Transverse colon (tissue), 4 donors: ENCODE measurements at regions not wholly inside any gene's neighbourhood (a gene's known extent, or its start where the extent isn't known, plus 50 kb on each side); places are given as distances from the start of the nearest gene placed in this dataset.
A peak's percentile ranks its signal among the peaks of the same experiment; 100 is the strongest.

ENCODE experiments used
- DNase-seq: peaks from one replicate; pipeline ENCODE4 v3.0.0-alpha.2; 2019
- H3K27ac ChIP-seq, 4 donors: fragments of 200-600 bp; sonication (generic); 2 replicates each; pipeline ENCODE4 v1.5.1; 2016 to 2018; ENCODE audit warnings: inconsistent platforms in 4 of 4
- H3K27me3 ChIP-seq: fragments of 200-600 bp; sonication (generic); 2 replicates; pipeline ENCODE4 v1.5.1; 2017; ENCODE audit warnings: inconsistent platforms
- H3K36me3 ChIP-seq, 4 donors: fragments of 200-600 bp; sonication (generic); 2 replicates each; pipeline ENCODE4 v1.5.1; 2017 to 2019; ENCODE audit warnings: inconsistent platforms in 4 of 4
- H3K4me1 ChIP-seq, 4 donors: fragments of 200-600 bp; sonication (generic); 2 replicates each; pipeline ENCODE4 v1.5.1; 2017 to 2020; ENCODE audit warnings: inconsistent platforms in 4 of 4
- H3K4me3 ChIP-seq, 4 donors: fragments of 200-600 bp; sonication (generic); 1 replicate in 1 of 4; 2 replicates in 3 of 4; pipeline versions ENCODE4 v1.5.1 to v1.6.1; 2017 to 2019; ENCODE audit warnings: inconsistent platforms in 4 of 4
- H3K9me3 ChIP-seq, 2 donors: fragments of 200-600 bp; sonication (generic); 2 replicates each; pipeline ENCODE4 v1.5.1; 2017 to 2019; ENCODE audit warnings: inconsistent platforms in 2 of 2
- CTCF ChIP-seq, 5 experiments: fragments of 200-600 bp in 3 of 5; fragments of 450-650 bp in 2 of 5; sonication (generic) in 3 of 5; IDR thresholded peaks; 1 replicate in 2 of 5; 2 replicates in 3 of 5; pipeline ENCODE4 v1.5.1; 2016 to 2017; ENCODE audit warnings: antibody characterized with exemption in 5 of 5, inconsistent platforms in 3 of 5, mild to moderate bottlenecking in 2 of 5, moderate library complexity in 1 of 5
- EP300 ChIP-seq: sonication (generic); formaldehyde crosslinking; IDR thresholded peaks from one replicate; pipeline ENCODE4 v1.6.1; 2017; ENCODE audit warnings: antibody characterized with exemption, low read depth
- POLR2A ChIP-seq: fragments of 450-650 bp; IDR thresholded peaks from one replicate; pipeline ENCODE4 v1.6.1; 2016; ENCODE audit warnings: antibody characterized with exemption, mild to moderate bottlenecking, moderate library complexity
- POLR2AphosphoS5 ChIP-seq, 3 donors: sonication (generic); formaldehyde crosslinking; IDR thresholded peaks; one replicate each; pipeline ENCODE4 v1.6.1; 2016; ENCODE audit warnings: antibody characterized with exemption in 3 of 3
- WGBS, 2 donors: methylation state at CpG; one replicate each; pipeline ENCODE4 v1.1.5; 2018; ENCODE audit warnings: low coverage in 1 of 2; 5-methylcytosine and 5-hydroxymethylcytosine counted together
- in situ Hi-C, 4 donors: fragments of 200-750 bp; cut with MboI; loops; one replicate each; pipeline versions ENCODE4 v1.15.0 to v1.15.1; 2017; ENCODE audit warnings: low sequenced_read_pairs in 3 of 4, low pct_ligation_motif_present in 1 of 4, low pct_unique_long_range_greater_than_20kb in 1 of 4
- intact Hi-C: fragments of 100-400 bp; cut with DNase I; formaldehyde crosslinking; loops from one replicate; pipeline ENCODE4 v1.15.1; 2023; ENCODE audit warnings: low total_unique reads

GRCh38 chr1:185408700-185409270 lies 91.7 kb upstream of the IVNS1ABP start:
- intact Hi-C loops = no loop called here
- Histone ChIP-seq H3K4me1 (peaks cover 0 to 12% (median 0%) of the 10 kb centered on the region in 4 donors), H3K9me3 (no peaks in the 10 kb centered on the region), H3K36me3 (no peaks in the 10 kb centered on the region), H3K27ac (no peak overlapping the region), H3K4me3 (no peak overlapping the region), H3K27me3 (no peaks in the 10 kb centered on the region)
- in situ Hi-C loops = no loop called here
- TF ChIP-seq CTCF (IDR thresholded peaks at IDR 0.05) (no peak), POLR2A (no peak), POLR2AphosphoS5 (IDR thresholded peaks at IDR 0.05) (no peak), EP300 (no peak)
- WGBS, 2 donors = 57 to 61% methylated on average over 5 of the region's 5 CpGs
- no peak for DNase-seq

GRCh38 chr1:185406691-185407009 lies 89.6 kb upstream of the IVNS1ABP start:
- H3K4me3 ChIP-seq = no peak overlapping the region
- no peak overlapping the region for H3K27ac ChIP-seq
- H3K4me1 ChIP-seq = peaks cover 0 to 9% (median 0%) of the 10 kb centered on the region in 4 donors
- DNase-seq = no peak
- intact Hi-C loops (no loop called here), in situ Hi-C loops (no loop called here)
- TF ChIP-seq POLR2AphosphoS5 (IDR thresholded peaks at IDR 0.05) (no peak), POLR2A (no peak), EP300 (no peak), CTCF (IDR thresholded peaks at IDR 0.05) (no peak)
- H3K36me3 ChIP-seq = no peaks in the 10 kb centered on the region
- H3K9me3 ChIP-seq = no peaks in the 10 kb centered on the region
- no peaks in the 10 kb centered on the region for H3K27me3 ChIP-seq
- WGBS, 2 donors = 88 to 100% methylated on average over 1 of the region's 1 CpG

- H3K4me3 ChIP-seq = no peak overlapping the region
- H3K36me3 ChIP-seq = no peaks in the 10 kb centered on the region
- WGBS, 2 donors = 80 to 92% methylated on average over 1 to 3 of the region's 3 CpGs
- no peak overlapping the region for H3K27ac ChIP-seq
- in situ Hi-C loops = no loop called here
- no peaks in the 10 kb centered on the region for H3K27me3 ChIP-seq
- TF ChIP-seq CTCF (IDR thresholded peaks at IDR 0.05) = no peak
- intact Hi-C loops = no loop called here
- no peak for DNase-seq
- H3K9me3 ChIP-seq = no peaks in the 10 kb centered on the region
- peaks cover 0 to 9% (median 0%) of the 10 kb centered on the region in 4 donors for H3K4me1 ChIP-seq
These were observed 89.1 kb upstream of the IVNS1ABP start for GRCh38 chr1:185406006-185406690.

GRCh38 chr1:185404907-185405568 lies 88.0 kb upstream of the IVNS1ABP start:
- no peak for DNase-seq
- Histone ChIP-seq H3K27ac (peak overlapping the region in 2 of 4 donors; percentile 8), H3K36me3 (no peaks in the 10 kb centered on the region), H3K4me1 (peaks cover 0 to 9% (median 0%) of the 10 kb centered on the region in 4 donors), H3K27me3 (no peaks in the 10 kb centered on the region), H3K9me3 (no peaks in the 10 kb centered on the region), H3K4me3 (peak overlapping the region in 1 of 4 donors; percentile 24)
- 55 to 66% methylated on average over 5 to 6 of the region's 6 CpGs for WGBS, 2 donors
- TF ChIP-seq POLR2A = no peak
- TF ChIP-seq POLR2AphosphoS5 (IDR thresholded peaks at IDR 0.05) = no peak
- TF ChIP-seq EP300 = no peak
- no peak for TF ChIP-seq CTCF (IDR thresholded peaks at IDR 0.05)
- intact Hi-C loops (no loop called here), in situ Hi-C loops (no loop called here)
